GM23338 (cell line): ENCODE measurements at regions not wholly inside any gene's neighbourhood (a gene's known extent, or its start where the extent isn't known, plus 50 kb on each side); places are given as distances from the start of the nearest gene placed in this dataset.

Experiments
- CREB1 ChIP-seq: fragments of 250-450 bp; sonication (Bioruptor Pico); IDR thresholded peaks from 2 replicates; pipeline ENCODE4 v1.5.0; 2020; ENCODE audit warnings: low read depth, mild to moderate bottlenecking, moderate library complexity
- EZH2 ChIP-seq: fragments of 200-600 bp; sonication (generic); IDR thresholded peaks from one replicate; pipeline ENCODE4 v1.8.0; 2017; ENCODE audit warnings: antibody characterized with exemption, mild to moderate bottlenecking, low read depth; ENCODE audit not compliant: unreplicated experiment
- EZH2phosphoT487 ChIP-seq: fragments of 200-600 bp; sonication (generic); IDR thresholded peaks from one replicate; pipeline ENCODE4 v1.8.1; 2018; ENCODE audit warnings: antibody characterized with exemption; ENCODE audit not compliant: unreplicated experiment
- POLR2AphosphoS5 ChIP-seq: IDR thresholded peaks from 2 replicates; pipeline ENCODE4 v1.6.1; 2016; ENCODE audit warnings: antibody characterized with exemption, low read depth
- STAT1 ChIP-seq: IDR thresholded peaks from one replicate; pipeline ENCODE4 v1.6.1; 2016; ENCODE audit warnings: antibody characterized with exemption; ENCODE audit not compliant: unreplicated experiment
- ZNF331 ChIP-seq: fragments of 250-450 bp; sonication (Bioruptor Pico); IDR thresholded peaks from 2 replicates; pipeline ENCODE4 v1.5.0; 2020; ENCODE audit warnings: low read depth, mild to moderate bottlenecking, moderate library complexity
- TF ChIP-seq, protein P1 (sequence below), 2 experiments: fragments of 200-600 bp in 1 of 2; sonication (generic) in 1 of 2; conservative IDR thresholded peaks; 2 replicates each; pipeline versions ENCODE4 v1.5.1 to v1.6.1; 2016 to 2017; ENCODE audit warnings: antibody characterized with exemption in 2 of 2, low read depth in 2 of 2, mild to moderate bottlenecking in 2 of 2, moderate library complexity in 1 of 2
- TF ChIP-seq, protein P2 (sequence below): IDR thresholded peaks from one replicate; pipeline ENCODE4 v1.6.1; 2018; ENCODE audit warnings: antibody characterized with exemption; ENCODE audit not compliant: unreplicated experiment

DNA sequence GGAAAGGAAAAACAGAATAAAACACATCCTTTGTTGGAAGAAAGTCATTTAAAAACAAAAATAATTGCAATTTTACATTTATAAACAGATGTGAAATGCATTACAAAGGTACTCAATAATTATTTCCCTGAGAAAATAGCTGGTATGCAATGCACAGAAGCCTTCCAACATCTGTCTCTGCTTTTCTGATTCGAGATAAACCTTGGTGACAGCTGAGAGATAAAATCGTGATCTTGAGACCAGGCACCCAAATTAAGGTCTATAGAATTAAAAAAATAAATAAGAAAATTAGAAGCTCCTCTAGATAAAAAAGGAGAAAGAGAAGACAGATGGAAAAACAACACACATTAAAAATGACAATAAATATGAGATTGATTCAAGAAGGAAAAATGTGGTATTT lies 544.0 kb downstream of the SPRY1 start:
- TF ChIP-seq, protein P1, sequence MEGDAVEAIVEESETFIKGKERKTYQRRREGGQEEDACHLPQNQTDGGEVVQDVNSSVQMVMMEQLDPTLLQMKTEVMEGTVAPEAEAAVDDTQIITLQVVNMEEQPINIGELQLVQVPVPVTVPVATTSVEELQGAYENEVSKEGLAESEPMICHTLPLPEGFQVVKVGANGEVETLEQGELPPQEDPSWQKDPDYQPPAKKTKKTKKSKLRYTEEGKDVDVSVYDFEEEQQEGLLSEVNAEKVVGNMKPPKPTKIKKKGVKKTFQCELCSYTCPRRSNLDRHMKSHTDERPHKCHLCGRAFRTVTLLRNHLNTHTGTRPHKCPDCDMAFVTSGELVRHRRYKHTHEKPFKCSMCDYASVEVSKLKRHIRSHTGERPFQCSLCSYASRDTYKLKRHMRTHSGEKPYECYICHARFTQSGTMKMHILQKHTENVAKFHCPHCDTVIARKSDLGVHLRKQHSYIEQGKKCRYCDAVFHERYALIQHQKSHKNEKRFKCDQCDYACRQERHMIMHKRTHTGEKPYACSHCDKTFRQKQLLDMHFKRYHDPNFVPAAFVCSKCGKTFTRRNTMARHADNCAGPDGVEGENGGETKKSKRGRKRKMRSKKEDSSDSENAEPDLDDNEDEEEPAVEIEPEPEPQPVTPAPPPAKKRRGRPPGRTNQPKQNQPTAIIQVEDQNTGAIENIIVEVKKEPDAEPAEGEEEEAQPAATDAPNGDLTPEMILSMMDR (conservative IDR thresholded peaks at IDR 0.05; ENCODE audit: low read depth in 2 of 2), result no peak
- TF ChIP-seq EZH2 (no peak), POLR2AphosphoS5 (no peak), STAT1 (no peak), EZH2phosphoT487 (no peak), ZNF331 (CRISPR knock-in tag) (no peak), CREB1 (CRISPR knock-in tag) (no peak)
- TF ChIP-seq, protein P2, sequence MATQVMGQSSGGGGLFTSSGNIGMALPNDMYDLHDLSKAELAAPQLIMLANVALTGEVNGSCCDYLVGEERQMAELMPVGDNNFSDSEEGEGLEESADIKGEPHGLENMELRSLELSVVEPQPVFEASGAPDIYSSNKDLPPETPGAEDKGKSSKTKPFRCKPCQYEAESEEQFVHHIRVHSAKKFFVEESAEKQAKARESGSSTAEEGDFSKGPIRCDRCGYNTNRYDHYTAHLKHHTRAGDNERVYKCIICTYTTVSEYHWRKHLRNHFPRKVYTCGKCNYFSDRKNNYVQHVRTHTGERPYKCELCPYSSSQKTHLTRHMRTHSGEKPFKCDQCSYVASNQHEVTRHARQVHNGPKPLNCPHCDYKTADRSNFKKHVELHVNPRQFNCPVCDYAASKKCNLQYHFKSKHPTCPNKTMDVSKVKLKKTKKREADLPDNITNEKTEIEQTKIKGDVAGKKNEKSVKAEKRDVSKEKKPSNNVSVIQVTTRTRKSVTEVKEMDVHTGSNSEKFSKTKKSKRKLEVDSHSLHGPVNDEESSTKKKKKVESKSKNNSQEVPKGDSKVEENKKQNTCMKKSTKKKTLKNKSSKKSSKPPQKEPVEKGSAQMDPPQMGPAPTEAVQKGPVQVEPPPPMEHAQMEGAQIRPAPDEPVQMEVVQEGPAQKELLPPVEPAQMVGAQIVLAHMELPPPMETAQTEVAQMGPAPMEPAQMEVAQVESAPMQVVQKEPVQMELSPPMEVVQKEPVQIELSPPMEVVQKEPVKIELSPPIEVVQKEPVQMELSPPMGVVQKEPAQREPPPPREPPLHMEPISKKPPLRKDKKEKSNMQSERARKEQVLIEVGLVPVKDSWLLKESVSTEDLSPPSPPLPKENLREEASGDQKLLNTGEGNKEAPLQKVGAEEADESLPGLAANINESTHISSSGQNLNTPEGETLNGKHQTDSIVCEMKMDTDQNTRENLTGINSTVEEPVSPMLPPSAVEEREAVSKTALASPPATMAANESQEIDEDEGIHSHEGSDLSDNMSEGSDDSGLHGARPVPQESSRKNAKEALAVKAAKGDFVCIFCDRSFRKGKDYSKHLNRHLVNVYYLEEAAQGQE, result no peak
